Heart left ventricle (tissue), 16 donors: ENCODE measurements at regions not wholly inside any gene's neighbourhood (a gene's known extent, or its start where the extent isn't known, plus 50 kb on each side); places are given as distances from the start of the nearest gene placed in this dataset.
A peak's percentile ranks its signal among the peaks of the same experiment; 100 is the strongest.

Source experiments
- ATAC-seq, 4 donors: fragments of 200-7000 bp; cut with Tn5 transposase; one replicate each; pipeline ENCODE4 v1.9.1; 2020 to 2022; ENCODE audit warnings: moderate library complexity in 4 of 4, mild to moderate bottlenecking in 3 of 4, moderate number of reproducible peaks in 1 of 4
- DNase-seq, 5 donors: peaks; one replicate each; pipeline ENCODE4 v3.0.0-alpha.2; 2020
- H3K27ac ChIP-seq, 12 donors: fragments of 200-600 bp; sonication (generic) in 4 of 12; one replicate each; pipeline versions ENCODE4 v1.5.0 to v1.8.0; 2016 to 2022; ENCODE audit warnings: mild to moderate bottlenecking in 2 of 12
- H3K27me3 ChIP-seq, 9 donors: fragments of 200-600 bp; sonication (generic) in 2 of 9; one replicate each; pipeline versions ENCODE4 v1.5.1 to v1.8.0; 2016 to 2022; ENCODE audit warnings: mild to moderate bottlenecking in 3 of 9
- H3K36me3 ChIP-seq, 9 donors: fragments of 200-600 bp; sonication (generic) in 2 of 9; one replicate each; pipeline versions ENCODE4 v1.5.0 to v1.8.0; 2018 to 2022; ENCODE audit warnings: mild to moderate bottlenecking in 2 of 9
- H3K4me1 ChIP-seq, 12 donors: fragments of 200-600 bp; sonication (generic) in 4 of 12; one replicate each; pipeline versions ENCODE4 v1.5.0 to v1.8.0; 2016 to 2022; ENCODE audit warnings: mild to moderate bottlenecking in 3 of 12
- H3K4me3 ChIP-seq, 12 donors: fragments of 200-600 bp; sonication (generic) in 4 of 12; one replicate each; pipeline versions ENCODE4 v1.5.0 to v1.8.0; 2017 to 2022; ENCODE audit warnings: mild to moderate bottlenecking in 9 of 12, moderate library complexity in 4 of 12
- H3K9me3 ChIP-seq, 12 donors: fragments of 200-600 bp; sonication (generic) in 4 of 12; one replicate each; pipeline versions ENCODE4 v1.5.0 to v1.8.0; 2016 to 2022; ENCODE audit warnings: mild to moderate bottlenecking in 1 of 12
- CTCF ChIP-seq, 12 donors: fragments of 200-600 bp; sonication (generic) in 4 of 12; IDR thresholded peaks; one replicate each; pipeline versions ENCODE4 v1.5.0 to v1.8.0; 2018 to 2022; ENCODE audit warnings: antibody characterized with exemption in 12 of 12, mild to moderate bottlenecking in 5 of 12
- POLR2A ChIP-seq, 2 donors: fragments of 450-650 bp; IDR thresholded peaks; one replicate each; pipeline ENCODE4 v1.6.1; 2017; ENCODE audit warnings: antibody characterized with exemption in 2 of 2, mild to moderate bottlenecking in 2 of 2, moderate library complexity in 2 of 2
- WGBS, 4 donors: extraction: QIAGEN DNeasy Blood & Tissue Kit in 2 of 4; methylation state at CpG; one replicate each; pipeline versions ENCODE4 v1.1.5 to v1.1.7; 2013 to 2018; 5-methylcytosine and 5-hydroxymethylcytosine counted together
- intact Hi-C, 10 donors: fragments of 100-400 bp; cut with DNase I; formaldehyde crosslinking; loops; one replicate each; pipeline versions ENCODE4 v1.11.1 to v1.14.2; 2022
- donor health status: ischemic (EF 13 %, LVEDD 7.1; RV severe dilation, severe dysfunction).
- donor health status: healthy with polysubstance abuse.
- donor health status: DM: no; HTN: yes; CAD: no.
- donor health status: DM: no; HTN: no; CAD: no.
- donor health status: ischemic (EF 25% LVEDD 6.9; RV normal size, moderate dysfunction).
- donor health status: ischemic (EF 25% LVEDD 5.7; RV mildly dilated, moderate dysfunction).
- donor health status: healthy.
- donor health status: DM: yes; HTN: yes; CAD: no.
- donor health status: ischemic (EF 35%, LVEDD 5.7; RV mildly dilated, moderate dysfunction).
- donor health status: nonischemic (EF 11% LVEDD 7.7; RV severe dilation, severe dysfunction).
- donor health status: DM: yes; HTN: yes; CAD: no.
- donor health status: PGD.
- donor health status: ischemic (EF 29% LVEDD 5.4; RV normal size, mild dysfunction).
- donor health status: nonischemic (EF 23%, LVEDD 6.1; RV moderate dilation, normal function).

GRCh38 chr9:86767373-86767772, 179.9 kb downstream of the GAS1 start:
- TF ChIP-seq CTCF (IDR thresholded peaks at IDR 0.05) (no peak), POLR2A (IDR thresholded peaks at IDR 0.05) (no peak)
- Histone ChIP-seq H3K27me3 (no peaks in the 10 kb centered on the region), H3K36me3 (no peaks in the 10 kb centered on the region), H3K4me1 (peaks cover 0 to 30% (median 0%) of the 10 kb centered on the region in 12 donors), H3K27ac (no peak overlapping the region), H3K4me3 (no peak overlapping the region), H3K9me3 (no peaks in the 10 kb centered on the region)
- WGBS, 4 donors = 83 to 89% (median 88%) methylated on average over 4 of the region's 4 CpGs
- no peak for ATAC-seq
- no peak for DNase-seq
- intact Hi-C loops = no loop called here

- no peak for DNase-seq
- WGBS, 4 donors = 70 to 89% (median 79%) methylated on average over 7 of the region's 7 CpGs
- ATAC-seq = peak in 2 of 4 donors; percentile 34 to 41
- peaks cover 0 to 30% (median 0%) of the 10 kb centered on the region in 12 donors for H3K4me1 ChIP-seq
- intact Hi-C loops = no loop called here
- H3K27me3 ChIP-seq = no peaks in the 10 kb centered on the region
- no peaks in the 10 kb centered on the region for H3K36me3 ChIP-seq
- H3K4me3 ChIP-seq = no peak overlapping the region
- H3K27ac ChIP-seq = no peak overlapping the region
- no peaks in the 10 kb centered on the region for H3K9me3 ChIP-seq
- no peak for TF ChIP-seq CTCF (IDR thresholded peaks at IDR 0.05)
- TF ChIP-seq POLR2A (IDR thresholded peaks at IDR 0.05) = no peak
Measured at GRCh38 chr9:86766912-86767311, 180.4 kb downstream of the GAS1 start.

- peaks cover 0 to 30% (median 0%) of the 10 kb centered on the region in 12 donors for H3K4me1 ChIP-seq
- intact Hi-C loops = no loop called here
Measured at GRCh38 chr9:86766511-86766910, 180.8 kb downstream of the GAS1 start.

GRCh38 chr9:86765746-86766430, 181.4 kb downstream of the GAS1 start:
- TF ChIP-seq POLR2A (IDR thresholded peaks at IDR 0.05) (no peak), CTCF (IDR thresholded peaks at IDR 0.05) (no peak)
- no peak for DNase-seq
- no peaks in the 10 kb centered on the region for H3K27me3 ChIP-seq
- WGBS, 4 donors = 83 to 94% (median 87%) methylated on average over 13 of the region's 13 CpGs
- H3K27ac ChIP-seq = no peak overlapping the region
- intact Hi-C loops = no loop called here
- ATAC-seq = no peak
- H3K4me1 ChIP-seq = peaks cover 0 to 30% (median 0%) of the 10 kb centered on the region in 12 donors
- H3K36me3 ChIP-seq = no peaks in the 10 kb centered on the region
- H3K9me3 ChIP-seq = no peaks in the 10 kb centered on the region
- H3K4me3 ChIP-seq = no peak overlapping the region

More at GRCh38 chr9:86766511-86766910, 180.8 kb downstream of the GAS1 start:
- Histone ChIP-seq H3K36me3 (no peaks in the 10 kb centered on the region), H3K4me3 (no peak overlapping the region), H3K27me3 (no peaks in the 10 kb centered on the region), H3K27ac (no peak overlapping the region), H3K9me3 (no peaks in the 10 kb centered on the region)
- TF ChIP-seq CTCF (IDR thresholded peaks at IDR 0.05) (no peak), POLR2A (IDR thresholded peaks at IDR 0.05) (no peak)
- DNase-seq (no peak), ATAC-seq (no peak)
- 86 to 94% (median 92%) methylated on average over 6 of the region's 6 CpGs for WGBS, 4 donors
